ENCODE measurements at regions not wholly inside any gene's neighbourhood (a gene's known extent, or its start where the extent isn't known, plus 50 kb on each side); places are given as distances from the start of the nearest gene placed in this dataset.
"Not testable (repeated sequence)": the region's sequence is repeated elsewhere in the genome, so short reads cannot be mapped to it uniquely, and the experiment has no call there.

- DNase-seq (ENCODE audit: low read depth in 2 of 2): no peak
Observed at GRCh38 chrX:13518126-13518525, 51.3 kb upstream of the EGFL6 start.

GRCh38 chrX:13515211-13515930 is 54.0 kb upstream of the EGFL6 start:
- DNase-seq (ENCODE audit: low read depth in 2 of 2): no peak

GRCh38 chrX:13511944-13512330 is 57.5 kb upstream of the EGFL6 start:
- no peak for DNase-seq (ENCODE audit: low read depth in 2 of 2)

- DNase-seq (ENCODE audit: low read depth in 2 of 2): no peak
Observed at GRCh38 chrX:13511241-13511943, 58.0 kb upstream of the EGFL6 start.

- no peak for DNase-seq (ENCODE audit: low read depth in 2 of 2)
Observed at GRCh38 chrX:13507893-13508292, 61.5 kb upstream of the EGFL6 start.

GRCh38 chrX:13506574-13506973 is 62.8 kb upstream of the EGFL6 start:
- DNase-seq (ENCODE audit: low read depth in 2 of 2): peak in 1 of 2 donors; percentile 20

GRCh38 chrX:13502590-13502989 is 66.8 kb upstream of the EGFL6 start:
- no peak for DNase-seq (ENCODE audit: low read depth in 2 of 2)

GRCh38 chrX:13499736-13500135 is 69.7 kb upstream of the EGFL6 start:
- DNase-seq (ENCODE audit: low read depth in 2 of 2): no peak

- DNase-seq (ENCODE audit: low read depth in 2 of 2): no peak
Observed at GRCh38 chrX:13498238-13498637, 71.2 kb upstream of the EGFL6 start.

- DNase-seq (ENCODE audit: low read depth in 2 of 2): no peak
Observed at GRCh38 chrX:13495232-13495631, 74.2 kb upstream of the EGFL6 start.

GRCh38 chrX:13494562-13494961 is 74.8 kb upstream of the EGFL6 start:
- no peak for DNase-seq (ENCODE audit: low read depth in 2 of 2)

- no peak for DNase-seq (ENCODE audit: low read depth in 2 of 2)
Observed at GRCh38 chrX:13493659-13494058, 75.7 kb upstream of the EGFL6 start.

- no peak for DNase-seq (ENCODE audit: low read depth in 2 of 2)
Observed at GRCh38 chrX:13492286-13492685, 77.1 kb upstream of the EGFL6 start.

GRCh38 chrX:13491061-13491460 is 78.3 kb upstream of the EGFL6 start:
- DNase-seq (ENCODE audit: low read depth in 2 of 2): no peak

GRCh38 chrX:13489454-13489853 is 79.9 kb upstream of the EGFL6 start:
- no peak for DNase-seq (ENCODE audit: low read depth in 2 of 2)

GRCh38 chrX:13487731-13488505 is 81.5 kb upstream of the EGFL6 start:
- DNase-seq (ENCODE audit: low read depth in 2 of 2): no peak

GRCh38 chrX:13485167-13485566 is 84.2 kb upstream of the EGFL6 start:
- no peak for DNase-seq (ENCODE audit: low read depth in 2 of 2)

GRCh38 chrX:13483773-13484172 is 85.6 kb upstream of the EGFL6 start:
- DNase-seq (ENCODE audit: low read depth in 2 of 2): peak in 1 of 2 donors; percentile 10

GRCh38 chrX:13482746-13483541 is 86.5 kb upstream of the EGFL6 start:
- no peak for DNase-seq (ENCODE audit: low read depth in 2 of 2)

- DNase-seq (ENCODE audit: low read depth in 2 of 2): not testable (repeated sequence)
Observed at GRCh38 chrX:13480780-13481179, 88.6 kb upstream of the EGFL6 start.

- no peak for DNase-seq (ENCODE audit: low read depth in 2 of 2)
Observed at GRCh38 chrX:13479452-13479813, 90.0 kb upstream of the EGFL6 start.
